HG02981 (cell line): ENCODE measurements at regions not wholly inside any gene's neighbourhood (a gene's known extent, or its start where the extent isn't known, plus 50 kb on each side); places are given as distances from the start of the nearest gene placed in this dataset.

Source experiments
- ATAC-seq: cut with Tn5 transposase; IDR thresholded peaks from one replicate; pipeline ENCODE4 v1.9.1; 2021; ENCODE audit warnings: mild to moderate bottlenecking, moderate library complexity; ENCODE audit not compliant: unreplicated experiment

- ATAC-seq, result no peak
These were observed 610.3 kb upstream of the GALNTL6 start for GRCh38 chr4:171202908-171203307.

DNA sequence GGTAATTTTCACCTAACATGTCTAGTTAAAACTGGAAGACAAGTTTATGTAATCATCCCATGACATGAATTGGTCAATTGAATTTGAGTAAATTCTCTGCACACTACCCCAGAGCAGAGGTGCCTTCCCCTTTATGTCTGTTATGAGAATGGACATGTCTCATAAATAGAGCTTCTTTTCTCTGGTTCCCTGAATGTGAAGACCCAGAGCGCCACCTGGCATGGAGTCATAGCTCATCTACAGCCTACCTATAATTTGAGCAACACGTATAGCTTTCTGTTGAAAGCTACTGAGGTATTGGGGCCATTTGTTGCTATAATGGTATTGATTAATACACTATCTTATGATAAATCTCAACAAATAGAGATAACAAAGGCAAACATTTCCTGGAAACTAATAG is 626.5 kb upstream of the GALNTL6 start:
- no peak for ATAC-seq

- ATAC-seq, result no peak
These were observed 632.1 kb upstream of the GALNTL6 start for GRCh38 chr4:171181090-171181489.

- no peak for ATAC-seq
These were observed 642.5 kb upstream of the GALNTL6 start for GRCh38 chr4:171170671-171171070.

DNA sequence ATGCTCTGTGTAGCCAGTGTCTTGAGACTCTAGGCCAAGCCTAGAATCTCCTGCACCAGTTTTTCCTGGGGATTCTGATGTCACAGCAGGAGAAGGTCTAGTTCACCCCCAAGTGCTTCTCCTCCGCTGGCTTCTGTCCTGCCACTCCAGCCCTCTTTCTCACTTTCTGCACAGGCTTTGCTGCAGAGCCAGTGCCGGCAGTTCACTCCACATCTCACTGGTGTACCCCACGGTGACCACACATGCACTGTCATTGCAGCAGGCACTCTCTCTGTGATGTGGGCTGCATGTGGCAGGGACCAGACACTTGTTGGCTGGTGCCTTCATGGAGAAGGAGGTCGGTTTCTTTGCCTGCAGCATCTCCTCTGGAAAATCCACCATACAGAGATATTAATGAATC is 643.8 kb upstream of the GALNTL6 start:
- no peak for ATAC-seq

DNA sequence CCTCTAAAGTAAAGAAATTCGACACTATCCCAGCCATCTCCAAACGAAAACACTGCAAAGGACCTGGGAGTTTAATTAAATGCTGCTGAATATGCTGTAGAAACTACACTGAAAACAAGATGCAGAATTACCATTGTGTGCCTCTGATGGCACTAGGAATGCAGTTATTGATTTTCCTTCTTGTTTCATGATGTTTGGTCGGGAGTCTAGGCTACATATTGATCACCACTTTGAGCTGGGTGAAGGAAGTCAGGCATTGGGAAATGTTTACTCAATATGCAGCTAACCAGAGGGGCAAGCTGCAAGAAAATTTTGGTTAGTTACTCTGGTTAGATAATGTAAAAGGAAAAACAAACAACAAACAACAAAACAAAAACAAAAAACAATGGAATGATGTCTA is 650.7 kb upstream of the GALNTL6 start:
- no peak for ATAC-seq

- ATAC-seq, result no peak
These were observed 655.6 kb upstream of the GALNTL6 start for GRCh38 chr4:171157462-171158082.

DNA sequence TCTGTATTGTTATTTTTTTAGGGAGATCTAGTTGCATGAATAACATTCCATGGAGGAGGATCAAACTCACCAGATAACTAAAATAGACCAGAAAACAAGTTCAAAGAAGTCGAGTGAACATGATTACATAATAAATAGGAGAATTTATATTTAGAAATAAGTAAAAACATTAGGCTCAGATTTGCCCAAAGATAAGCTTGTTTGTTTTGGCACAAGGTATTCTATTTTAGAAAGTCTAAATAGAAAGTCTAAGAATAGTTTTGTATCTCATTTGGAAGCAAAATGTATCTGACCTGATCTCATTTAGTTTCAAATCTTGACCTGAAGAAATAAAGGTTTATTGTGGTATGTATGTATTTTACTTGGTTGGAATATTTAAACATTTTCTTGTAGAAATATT is 670.6 kb upstream of the GALNTL6 start:
- ATAC-seq, result no peak

DNA sequence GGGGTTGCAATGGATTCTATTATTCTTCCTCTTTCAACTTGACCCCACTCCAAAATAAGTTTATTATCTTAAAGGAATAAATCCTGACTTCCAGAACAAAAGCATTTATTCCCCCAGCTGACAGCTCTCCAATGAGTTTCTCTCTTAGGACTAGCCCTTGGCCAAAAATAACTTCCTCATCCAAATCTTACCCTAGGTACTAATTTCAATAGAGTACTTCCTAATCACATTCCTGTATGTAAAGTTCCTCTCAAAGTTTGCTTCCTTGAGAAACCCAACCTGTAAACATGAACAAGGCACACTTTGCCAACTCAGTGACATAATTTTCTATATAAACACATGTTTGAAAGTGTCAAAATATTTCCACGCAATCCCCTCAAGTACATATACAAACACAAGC is 671.2 kb upstream of the GALNTL6 start:
- no peak for ATAC-seq

DNA sequence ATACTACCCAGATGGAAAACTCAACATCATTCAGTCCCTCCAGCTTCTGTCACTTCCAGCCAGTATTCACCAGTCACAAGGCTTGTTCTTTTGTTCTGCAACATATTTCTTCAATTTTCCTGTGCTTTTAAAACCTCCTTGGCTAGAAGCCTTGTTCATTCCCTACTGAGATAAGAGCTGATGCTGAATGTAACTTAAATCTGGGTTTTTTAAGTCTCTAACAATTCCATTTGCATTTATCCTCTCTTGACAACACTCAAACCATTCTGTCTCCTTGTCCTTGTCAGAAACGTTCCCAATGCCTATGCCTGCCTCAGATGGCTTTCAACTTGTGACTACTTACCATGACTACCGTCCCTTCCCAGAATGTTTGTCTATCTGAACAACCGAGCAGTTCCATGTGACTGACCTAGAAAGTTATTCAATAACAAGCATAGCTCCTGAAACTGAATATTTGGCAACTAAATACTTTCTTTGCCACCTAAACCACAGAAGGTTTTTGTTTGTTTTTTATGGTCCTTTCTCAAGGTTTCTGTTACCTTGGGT is 682.9 kb upstream of the GALNTL6 start:
- ATAC-seq, result no peak

DNA sequence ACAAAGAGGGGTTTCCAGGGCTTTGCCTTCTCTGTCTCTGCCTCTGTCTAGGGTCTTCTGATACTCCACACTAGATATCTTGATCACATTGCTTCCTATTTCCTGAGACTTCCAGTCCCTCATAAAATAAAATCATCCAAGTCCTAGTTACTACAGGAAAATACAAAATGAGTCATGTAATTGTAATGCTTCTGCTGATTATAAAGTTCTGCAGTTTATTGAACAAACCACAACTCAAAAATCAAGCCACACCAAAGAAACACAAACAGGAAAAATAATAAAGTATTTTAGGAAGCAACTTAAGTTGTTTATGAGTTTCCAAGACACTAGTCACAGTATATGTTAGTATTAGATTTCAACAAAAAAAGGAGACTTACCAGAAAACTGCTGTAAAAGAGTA is 695.1 kb upstream of the GALNTL6 start:
- no peak for ATAC-seq

GRCh38 chr4:171117457-171117856 is 695.7 kb upstream of the GALNTL6 start:
- no peak for ATAC-seq

GRCh38 chr4:171101845-171102244 is 711.4 kb upstream of the GALNTL6 start:
- no peak for ATAC-seq

DNA sequence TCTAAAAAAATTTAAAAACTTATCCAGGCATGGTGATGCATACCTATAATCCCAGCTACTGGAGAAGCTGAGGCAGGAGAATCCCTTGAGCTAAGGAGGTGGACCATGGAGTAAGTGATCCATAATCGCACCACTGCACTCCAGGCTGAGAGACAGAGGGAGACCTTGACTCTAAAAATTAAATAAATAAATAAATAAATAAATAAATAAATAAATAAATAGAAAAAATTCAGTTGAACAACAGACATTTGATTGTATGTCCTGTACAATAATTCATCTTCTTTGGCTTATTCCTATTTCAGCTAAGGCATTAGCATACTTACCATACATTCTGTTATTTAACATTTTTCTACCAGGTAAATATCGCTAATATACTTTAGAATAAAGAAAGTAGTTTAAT is 726.1 kb upstream of the GALNTL6 start:
- ATAC-seq, result no peak

DNA sequence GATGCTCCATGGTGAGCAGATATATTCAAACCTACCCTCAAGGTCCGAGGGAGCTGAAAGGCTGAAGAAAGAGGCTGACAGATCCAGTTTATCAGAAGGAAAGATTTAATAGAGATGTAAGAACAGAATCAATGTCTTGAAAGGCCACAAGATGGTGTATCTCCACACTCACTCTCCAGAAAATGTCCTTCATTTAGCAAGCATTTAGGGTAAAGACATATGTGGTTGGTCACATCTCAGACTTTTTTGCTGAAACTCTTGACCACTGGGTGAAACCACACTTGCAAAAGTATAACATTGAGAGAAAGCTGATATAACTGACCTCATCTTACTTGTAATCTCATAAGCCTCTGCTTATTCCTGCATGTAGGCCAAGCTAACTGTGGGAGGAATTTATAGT is 745.8 kb upstream of the GALNTL6 start:
- ATAC-seq, result no peak

- no peak for ATAC-seq
These were observed 763.8 kb upstream of the GALNTL6 start for GRCh38 chr4:171049380-171049779.

- no peak for ATAC-seq
These were observed 770.1 kb upstream of the GALNTL6 start for GRCh38 chr4:171042989-171043524.

- ATAC-seq, result no peak
These were observed 777.3 kb upstream of the GALNTL6 start for GRCh38 chr4:171035909-171036308.

GRCh38 chr4:171031338-171031737 is 781.9 kb upstream of the GALNTL6 start:
- no peak for ATAC-seq

GRCh38 chr4:171025776-171026175 is 787.4 kb upstream of the GALNTL6 start:
- ATAC-seq, result no peak

DNA sequence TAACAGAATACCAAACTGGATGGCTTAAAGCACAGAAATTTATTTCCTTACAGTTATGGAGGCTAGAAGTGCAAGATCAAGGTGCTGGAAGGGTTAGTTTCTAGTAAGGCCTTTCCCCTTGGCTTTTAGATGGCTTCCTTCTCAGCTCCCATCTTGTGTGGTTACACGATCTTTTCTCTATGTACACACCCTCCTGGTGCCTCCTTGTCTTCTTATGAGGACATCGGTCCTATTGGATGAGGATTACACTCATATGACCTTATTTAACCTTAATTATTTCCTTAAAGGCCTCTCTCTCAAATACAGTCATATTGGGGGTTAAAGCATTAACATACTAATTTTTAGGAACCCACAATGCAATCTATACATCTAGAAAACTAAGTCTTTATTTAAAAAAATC is 787.9 kb upstream of the GALNTL6 start:
- no peak for ATAC-seq

GRCh38 chr4:171024720-171025303 is 788.4 kb upstream of the GALNTL6 start:
- ATAC-seq, result no peak

- no peak for ATAC-seq
These were observed 790.4 kb upstream of the GALNTL6 start for GRCh38 chr4:171022824-171023230.
